GM12875 (cell line): ENCODE measurements at regions not wholly inside any gene's neighbourhood (a gene's known extent, or its start where the extent isn't known, plus 50 kb on each side); places are given as distances from the start of the nearest gene placed in this dataset.

ENCODE experiments used
- H3K4me3 ChIP-seq: one replicate; pipeline ENCODE4 v1.5.1; 2011; ENCODE audit warnings: low read depth, low read length, control low read depth
- TF ChIP-seq, protein P1 (sequence below): IDR thresholded peaks from 2 replicates; pipeline ENCODE4 v1.5.1; 2011; ENCODE audit warnings: low read depth, mild to moderate bottlenecking, control low read depth, inconsistent platforms, low read length, moderate library complexity, borderline replicate concordance; ENCODE audit not compliant: insufficient read depth

- TF ChIP-seq, protein P1, sequence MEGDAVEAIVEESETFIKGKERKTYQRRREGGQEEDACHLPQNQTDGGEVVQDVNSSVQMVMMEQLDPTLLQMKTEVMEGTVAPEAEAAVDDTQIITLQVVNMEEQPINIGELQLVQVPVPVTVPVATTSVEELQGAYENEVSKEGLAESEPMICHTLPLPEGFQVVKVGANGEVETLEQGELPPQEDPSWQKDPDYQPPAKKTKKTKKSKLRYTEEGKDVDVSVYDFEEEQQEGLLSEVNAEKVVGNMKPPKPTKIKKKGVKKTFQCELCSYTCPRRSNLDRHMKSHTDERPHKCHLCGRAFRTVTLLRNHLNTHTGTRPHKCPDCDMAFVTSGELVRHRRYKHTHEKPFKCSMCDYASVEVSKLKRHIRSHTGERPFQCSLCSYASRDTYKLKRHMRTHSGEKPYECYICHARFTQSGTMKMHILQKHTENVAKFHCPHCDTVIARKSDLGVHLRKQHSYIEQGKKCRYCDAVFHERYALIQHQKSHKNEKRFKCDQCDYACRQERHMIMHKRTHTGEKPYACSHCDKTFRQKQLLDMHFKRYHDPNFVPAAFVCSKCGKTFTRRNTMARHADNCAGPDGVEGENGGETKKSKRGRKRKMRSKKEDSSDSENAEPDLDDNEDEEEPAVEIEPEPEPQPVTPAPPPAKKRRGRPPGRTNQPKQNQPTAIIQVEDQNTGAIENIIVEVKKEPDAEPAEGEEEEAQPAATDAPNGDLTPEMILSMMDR: no peak
- H3K4me3 ChIP-seq: no peak overlapping the region
Observed at GRCh38 chr16:9034056-9034455, 57.4 kb upstream of the HAPSTR1 start.

DNA sequence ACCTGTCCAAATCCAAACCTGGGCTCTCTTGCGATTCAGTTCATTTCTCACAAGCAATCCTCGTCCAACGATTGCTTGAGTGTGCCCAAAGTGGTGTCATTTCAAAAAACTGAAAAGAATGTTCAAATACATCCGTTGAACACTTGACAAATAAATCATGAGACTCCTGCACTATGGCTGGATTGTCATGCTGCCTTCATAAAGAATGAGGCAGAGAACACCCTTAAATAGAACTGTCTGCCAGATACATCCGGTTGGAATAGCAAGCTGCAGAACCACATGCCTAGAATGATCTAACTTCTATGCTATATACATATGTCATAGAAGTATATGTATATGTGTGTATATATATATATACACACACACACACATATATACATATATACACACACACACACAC is 55.4 kb upstream of the HAPSTR1 start:
- H3K4me3 ChIP-seq: no peak overlapping the region
- TF ChIP-seq, protein P1: no peak

GRCh38 chr16:9039210-9039609 is 52.2 kb upstream of the HAPSTR1 start:
- no peak overlapping the region for H3K4me3 ChIP-seq
- TF ChIP-seq, protein P1: no peak

- TF ChIP-seq, protein P1: no peak
- H3K4me3 ChIP-seq: no peak overlapping the region
Observed at GRCh38 chr16:9040800-9041412, 50.5 kb upstream of the HAPSTR1 start.
